GM18861 (cell line): ENCODE measurements at regions not wholly inside any gene's neighbourhood (a gene's known extent, or its start where the extent isn't known, plus 50 kb on each side); places are given as distances from the start of the nearest gene placed in this dataset.
"Not testable (repeated sequence)": the region's sequence is repeated elsewhere in the genome, so short reads cannot be mapped to it uniquely, and the experiment has no call there.

Experiments
- ATAC-seq: cut with Tn5 transposase; IDR thresholded peaks from one replicate; pipeline ENCODE4 v1.9.1; 2021; ENCODE audit not compliant: unreplicated experiment

- ATAC-seq: no peak
These were observed 150.4 kb downstream of the BTBD3 start for GRCh38 chr20:12068121-12068520.

GRCh38 chr20:12069181-12069580 is 151.5 kb downstream of the BTBD3 start:
- no peak for ATAC-seq

- no peak for ATAC-seq
These were observed 154.7 kb downstream of the BTBD3 start for GRCh38 chr20:12072221-12072953.

GRCh38 chr20:12072954-12073264 is 155.2 kb downstream of the BTBD3 start:
- no peak for ATAC-seq

GRCh38 chr20:12074111-12074655 is 156.5 kb downstream of the BTBD3 start:
- no peak for ATAC-seq

- no peak for ATAC-seq
These were observed 158.5 kb downstream of the BTBD3 start for GRCh38 chr20:12076200-12076599.

GRCh38 chr20:12077875-12078274 is 160.2 kb downstream of the BTBD3 start:
- no peak for ATAC-seq

- no peak for ATAC-seq
These were observed 161.8 kb downstream of the BTBD3 start for GRCh38 chr20:12079490-12079889.

GRCh38 chr20:12083269-12083668 is 165.6 kb downstream of the BTBD3 start:
- no peak for ATAC-seq

- ATAC-seq: no peak
These were observed 166.8 kb downstream of the BTBD3 start for GRCh38 chr20:12084482-12084881.

GRCh38 chr20:12086359-12086758 is 168.7 kb downstream of the BTBD3 start:
- ATAC-seq: no peak

GRCh38 chr20:12090920-12091319 is 173.2 kb downstream of the BTBD3 start:
- no peak for ATAC-seq

- no peak for ATAC-seq
These were observed 175.5 kb downstream of the BTBD3 start for GRCh38 chr20:12093057-12093796.

- not testable (repeated sequence) for ATAC-seq
These were observed 176.1 kb downstream of the BTBD3 start for GRCh38 chr20:12093797-12094190.

- no peak for ATAC-seq
These were observed 177.7 kb downstream of the BTBD3 start for GRCh38 chr20:12095180-12095920.

GRCh38 chr20:12098421-12098820 is 180.7 kb downstream of the BTBD3 start:
- no peak for ATAC-seq

- ATAC-seq: no peak
These were observed 191.2 kb downstream of the BTBD3 start for GRCh38 chr20:12108846-12109245.

- ATAC-seq: no peak
These were observed 192.6 kb downstream of the BTBD3 start for GRCh38 chr20:12110274-12110673.

GRCh38 chr20:12110711-12111110 is 193.0 kb downstream of the BTBD3 start:
- ATAC-seq: no peak

- no peak for ATAC-seq
These were observed 193.9 kb downstream of the BTBD3 start for GRCh38 chr20:12111431-12112088.

GRCh38 chr20:12112089-12112474 is 194.4 kb downstream of the BTBD3 start:
- no peak for ATAC-seq
